Right lobe of liver (tissue), 6 donors: ENCODE measurements at regions not wholly inside any gene's neighbourhood (a gene's known extent, or its start where the extent isn't known, plus 50 kb on each side); places are given as distances from the start of the nearest gene placed in this dataset.

Experiments used
- ATAC-seq, 4 donors: fragments of 200-7000 bp; cut with Tn5 transposase; one replicate each; pipeline ENCODE4 v1.9.1; 2020; ENCODE audit warnings: mild to moderate bottlenecking in 4 of 4, moderate library complexity in 4 of 4
- DNase-seq, 3 donors: peaks; one replicate each; pipeline ENCODE4 v3.0.0-alpha.2; 2020
- H3K27ac ChIP-seq, 3 donors: fragments of 200-600 bp; one replicate each; pipeline ENCODE4 v1.8.0; 2022
- H3K27me3 ChIP-seq, 2 donors: fragments of 200-600 bp; one replicate each; pipeline ENCODE4 v1.8.0; 2022
- H3K36me3 ChIP-seq, 4 donors: fragments of 200-600 bp; sonication (generic) in 1 of 4; one replicate each; pipeline versions ENCODE4 v1.5.1 to v1.8.0; 2017 to 2022; ENCODE audit warnings: control low read depth in 1 of 4
- H3K4me1 ChIP-seq, 4 donors: fragments of 200-600 bp; sonication (generic) in 1 of 4; one replicate each; pipeline versions ENCODE4 v1.5.1 to v1.8.0; 2017 to 2022; ENCODE audit warnings: control low read depth in 1 of 4
- H3K4me3 ChIP-seq, 3 donors: fragments of 200-600 bp; one replicate each; pipeline ENCODE4 v1.8.0; 2022
- H3K9me3 ChIP-seq, 4 donors: fragments of 200-600 bp; sonication (generic) in 1 of 4; one replicate each; pipeline versions ENCODE4 v1.5.1 to v1.8.0; 2017 to 2022; ENCODE audit warnings: control low read depth in 1 of 4
- CTCF ChIP-seq, 4 donors: fragments of 200-600 bp in 3 of 4; fragments of 450-650 bp in 1 of 4; IDR thresholded peaks; one replicate each; pipeline versions ENCODE4 v1.5.1 to v1.8.0; 2016 to 2022; ENCODE audit warnings: antibody characterized with exemption in 4 of 4, mild to moderate bottlenecking in 2 of 4
- POLR2A ChIP-seq: fragments of 450-650 bp; IDR thresholded peaks from one replicate; pipeline ENCODE4 v1.6.1; 2017; ENCODE audit warnings: antibody characterized with exemption, mild to moderate bottlenecking
- WGBS: methylation state at CpG from one replicate; pipeline ENCODE4 v1.1.6; 2018; ENCODE audit warnings: low coverage, low lambda C conversion rate; ENCODE audit not compliant: insufficient coverage; ENCODE audit errors: missing lambda C conversion rate; 5-methylcytosine and 5-hydroxymethylcytosine counted together
- intact Hi-C, 2 donors: fragments of 100-400 bp; cut with DNase I; formaldehyde crosslinking; loops; one replicate each; pipeline versions ENCODE4 v1.11.2 to v1.14.1; 2022
- donor health status: DM: no; HTN: yes; CAD: no.
- donor health status: DM: no; HTN: no; CAD: no.
- donor health status: DM: no; HTN: no; CAD: no.
- donor health status: DM: no; HTN: yes; CAD: no.
- donor health status: DM: no; HTN: yes; CAD: no.

- 19% methylated on average over 1 of the region's 1 CpG for WGBS
- no peak for TF ChIP-seq CTCF (IDR thresholded peaks at IDR 0.05)
- no peak for TF ChIP-seq POLR2A
- intact Hi-C loops: no loop called here
These were observed 183.7 kb downstream of the DKK2 start for GRCh38 chr4:106852426-106852825.

GRCh38 chr4:106851726-106852125 is 184.4 kb downstream of the DKK2 start:
- intact Hi-C loops: no loop called here
- Histone ChIP-seq H3K27ac (no peak overlapping the region), H3K36me3 (no peaks in the 10 kb centered on the region), H3K9me3 (no peaks in the 10 kb centered on the region), H3K4me1 (no peaks in the 10 kb centered on the region), H3K4me3 (no peak overlapping the region), H3K27me3 (no peaks in the 10 kb centered on the region)
- ATAC-seq (no peak), DNase-seq (no peak)
- TF ChIP-seq POLR2A (no peak), CTCF (IDR thresholded peaks at IDR 0.05) (no peak)
- 20% methylated on average over 1 of the region's 1 CpG for WGBS

More at GRCh38 chr4:106852426-106852825, 183.7 kb downstream of the DKK2 start:
- Histone ChIP-seq H3K9me3 (no peaks in the 10 kb centered on the region), H3K4me3 (no peak overlapping the region), H3K4me1 (no peaks in the 10 kb centered on the region), H3K36me3 (no peaks in the 10 kb centered on the region), H3K27me3 (no peaks in the 10 kb centered on the region), H3K27ac (no peak overlapping the region)
- ATAC-seq (no peak), DNase-seq (no peak)

- Histone ChIP-seq H3K27ac (no peak overlapping the region), H3K27me3 (no peaks in the 10 kb centered on the region), H3K9me3 (no peaks in the 10 kb centered on the region), H3K4me1 (no peaks in the 10 kb centered on the region), H3K36me3 (no peaks in the 10 kb centered on the region), H3K4me3 (no peak overlapping the region)
- DNase-seq: no peak
- 37% methylated on average over 2 of the region's 2 CpGs for WGBS
- no peak for ATAC-seq
- no peak for TF ChIP-seq CTCF (IDR thresholded peaks at IDR 0.05)
- TF ChIP-seq POLR2A: no peak
- intact Hi-C loops: no loop called here
These were observed 185.4 kb downstream of the DKK2 start for GRCh38 chr4:106850691-106851090.

GRCh38 chr4:106835919-106836318 is 200.2 kb downstream of the DKK2 start:
- no peaks in the 10 kb centered on the region for H3K36me3 ChIP-seq
- DNase-seq (no peak), ATAC-seq (no peak)
- intact Hi-C loops: no loop called here
- no peak for TF ChIP-seq CTCF (IDR thresholded peaks at IDR 0.05)
- H3K4me1 ChIP-seq: no peaks in the 10 kb centered on the region
- no peaks in the 10 kb centered on the region for H3K27me3 ChIP-seq
- no peak overlapping the region for H3K4me3 ChIP-seq
- H3K9me3 ChIP-seq: no peaks in the 10 kb centered on the region
- no peak overlapping the region for H3K27ac ChIP-seq

GRCh38 chr4:106830879-106831278 is 205.2 kb downstream of the DKK2 start:
- intact Hi-C loops: no loop called here
- ATAC-seq (no peak), DNase-seq (no peak)
- H3K27me3 ChIP-seq: no peaks in the 10 kb centered on the region
- no peak overlapping the region for H3K4me3 ChIP-seq
- no peaks in the 10 kb centered on the region for H3K36me3 ChIP-seq
- H3K27ac ChIP-seq: no peak overlapping the region
- no peaks in the 10 kb centered on the region for H3K9me3 ChIP-seq
- no peaks in the 10 kb centered on the region for H3K4me1 ChIP-seq
- TF ChIP-seq POLR2A (no peak), CTCF (IDR thresholded peaks at IDR 0.05) (no peak)
